Fibroblast of skin of back (primary cell): ENCODE measurements at regions not wholly inside any gene's neighbourhood (a gene's known extent, or its start where the extent isn't known, plus 50 kb on each side); places are given as distances from the start of the nearest gene placed in this dataset.

Source experiments
- DNase-seq: peaks from one replicate; pipeline ENCODE4 v3.0.0-alpha.2; 2013

DNA sequence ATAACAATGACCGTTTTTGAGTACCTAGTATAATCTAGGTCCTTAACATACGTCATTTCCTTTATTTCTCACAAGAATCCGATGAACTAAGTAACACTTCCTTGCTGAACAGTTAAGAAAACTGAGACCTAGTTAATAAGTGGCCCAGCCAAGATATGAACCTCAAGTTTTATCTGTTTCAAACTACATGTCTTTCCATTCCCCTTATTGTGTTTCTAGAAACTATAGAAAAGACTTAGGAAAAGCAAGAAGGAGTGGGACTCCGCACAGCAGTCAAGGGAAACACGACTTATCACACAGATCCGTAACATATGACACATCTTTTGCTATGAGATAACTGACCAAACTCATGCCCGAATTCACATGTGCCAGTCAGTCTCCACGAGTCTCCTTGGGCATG lies 221.2 kb upstream of the ADAMTS9 start:
- DNase-seq = no peak

- no peak for DNase-seq
Measured at GRCh38 chr3:64908251-64908685, 220.5 kb upstream of the ADAMTS9 start.

DNA sequence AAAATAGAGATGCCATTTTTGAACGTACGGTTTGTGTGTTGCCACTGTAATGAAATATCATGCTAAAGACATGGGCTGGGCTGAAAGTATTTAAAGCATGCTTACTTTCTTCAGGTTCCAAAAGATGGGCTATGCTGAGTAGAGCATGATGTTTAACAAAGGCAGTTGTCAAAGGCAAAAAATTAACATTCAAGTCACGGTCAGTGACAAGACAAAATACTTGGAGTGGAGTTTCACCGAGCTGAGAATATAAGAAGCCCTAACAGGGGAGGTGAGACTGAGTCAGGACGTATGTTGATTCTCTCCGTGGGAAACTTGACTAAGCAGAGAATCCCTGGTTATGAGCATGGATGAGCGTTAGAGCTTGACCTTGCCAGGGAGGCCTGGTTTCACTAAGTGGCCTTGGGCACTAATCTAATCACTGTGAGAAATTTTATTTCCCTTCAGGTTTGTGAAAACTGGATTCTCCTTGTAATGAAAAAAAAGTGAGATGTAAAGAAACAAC lies 218.2 kb upstream of the ADAMTS9 start:
- no peak for DNase-seq

GRCh38 chr3:64903006-64903405 lies 215.2 kb upstream of the ADAMTS9 start:
- DNase-seq = peak; percentile 26

DNA sequence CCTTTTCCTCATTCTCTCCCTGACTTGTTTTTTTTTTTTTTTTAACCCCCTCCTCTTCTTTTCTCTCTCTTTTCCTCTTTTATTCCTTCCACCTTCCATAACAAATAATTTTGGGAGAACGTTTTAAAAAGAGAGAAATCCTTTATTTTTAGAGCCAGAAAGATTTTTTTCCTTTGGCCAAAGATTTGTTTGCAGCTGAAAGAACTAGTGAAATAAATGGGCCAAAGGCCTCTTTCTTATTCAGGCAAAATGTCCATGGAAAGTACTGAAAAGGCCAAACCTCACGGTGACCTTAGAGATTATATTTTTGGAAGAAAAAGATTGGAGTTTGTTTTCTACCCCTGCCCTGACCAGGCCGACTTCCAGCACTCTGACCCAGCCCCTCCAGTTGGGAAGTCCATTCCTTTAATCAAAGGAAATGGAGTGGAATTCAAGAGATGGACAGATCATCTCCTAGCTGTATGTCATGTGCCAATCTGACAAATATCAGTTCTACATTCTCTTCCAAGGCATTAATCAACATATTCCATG lies 214.3 kb upstream of the ADAMTS9 start:
- DNase-seq = no peak

- no peak for DNase-seq
Measured at GRCh38 chr3:64901522-64901885, 213.7 kb upstream of the ADAMTS9 start.

DNA sequence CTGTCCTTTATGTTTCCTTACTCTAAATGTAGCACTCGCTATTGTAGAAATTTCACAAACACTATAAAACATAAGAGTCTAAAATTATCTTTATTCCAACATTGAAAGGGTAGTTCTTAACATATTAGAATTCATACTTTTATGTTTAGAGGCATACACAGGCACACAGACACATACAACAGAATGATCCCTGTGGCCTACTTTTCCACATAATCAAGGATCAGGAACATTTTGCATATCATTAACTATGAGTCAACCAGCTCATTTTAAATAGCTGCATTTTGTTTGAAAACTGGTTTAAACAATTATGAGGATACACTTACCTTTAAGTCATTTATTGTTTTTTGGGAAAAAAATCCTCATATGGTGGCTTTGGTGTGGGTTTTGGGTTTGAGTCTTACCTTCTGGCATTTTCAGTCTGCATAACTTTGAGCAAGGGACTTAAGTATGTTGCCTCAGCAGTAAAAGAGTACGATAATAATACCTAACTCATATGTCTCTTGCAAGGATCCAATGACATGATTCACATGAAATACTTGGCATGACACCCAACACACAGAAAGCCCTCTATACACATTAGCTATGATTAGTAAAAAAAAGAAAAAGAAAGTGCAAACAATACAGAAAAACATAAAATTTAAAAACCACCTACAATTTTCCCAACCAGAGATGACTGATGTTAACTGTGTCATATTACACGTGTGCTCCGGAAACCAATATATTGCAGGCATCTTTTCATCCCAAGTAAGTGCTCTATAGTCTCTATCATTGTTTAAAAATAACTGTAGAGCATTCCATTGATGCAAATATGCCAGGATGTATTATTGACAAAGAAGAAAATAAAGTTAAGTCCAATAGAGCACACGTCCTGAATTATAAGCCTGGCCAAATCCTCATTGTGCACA lies 213.1 kb upstream of the ADAMTS9 start:
- DNase-seq = peak; percentile 50

- DNase-seq = no peak
Measured at GRCh38 chr3:64900156-64900555, 212.4 kb upstream of the ADAMTS9 start.

GRCh38 chr3:64898941-64899340 lies 211.1 kb upstream of the ADAMTS9 start:
- DNase-seq = peak; percentile 25

- no peak for DNase-seq
Measured at GRCh38 chr3:64895991-64896895, 208.4 kb upstream of the ADAMTS9 start.

GRCh38 chr3:64895106-64895990 lies 207.5 kb upstream of the ADAMTS9 start:
- DNase-seq = no peak

- no peak for DNase-seq
Measured at GRCh38 chr3:64894006-64894405, 206.2 kb upstream of the ADAMTS9 start.

GRCh38 chr3:64892671-64893309 lies 205.0 kb upstream of the ADAMTS9 start:
- no peak for DNase-seq

DNA sequence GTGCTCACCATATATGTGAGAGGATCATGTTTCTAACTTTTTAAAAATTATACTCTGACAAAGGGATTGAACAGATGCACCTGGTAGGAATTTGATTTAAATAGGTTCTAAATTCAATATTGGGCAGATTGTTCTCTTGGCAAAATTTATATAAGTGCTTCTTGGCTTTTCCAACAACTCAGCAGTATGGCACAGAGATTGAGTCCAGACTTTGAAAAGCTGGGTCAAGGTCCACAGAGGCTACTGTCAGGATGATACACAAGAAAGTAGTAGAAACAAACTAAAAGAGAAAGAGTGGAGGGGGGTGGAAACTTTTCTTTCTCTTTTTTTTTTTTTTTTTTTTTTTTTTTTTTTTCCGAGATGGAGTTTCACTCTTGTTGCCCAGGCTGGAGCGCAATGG lies 203.2 kb upstream of the ADAMTS9 start:
- no peak for DNase-seq

DNA sequence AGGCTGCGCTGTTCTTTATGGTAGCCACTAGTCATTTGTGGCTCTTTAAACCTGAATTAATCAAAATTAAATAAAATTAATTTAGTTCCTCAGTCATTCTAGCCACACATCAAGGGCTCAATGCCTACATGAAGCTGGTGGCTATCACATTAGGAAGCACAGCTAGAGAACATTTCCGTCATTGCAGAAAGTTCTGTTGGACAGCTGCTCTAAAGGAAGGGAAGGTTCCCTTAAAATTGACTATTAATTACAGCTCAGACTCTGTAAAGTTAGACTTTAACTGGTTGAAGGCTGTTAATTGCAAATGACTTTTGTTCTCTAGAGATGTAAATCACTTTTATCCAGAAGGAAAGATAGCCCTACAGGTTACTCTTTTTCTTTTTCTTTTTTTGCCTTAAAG lies 202.7 kb upstream of the ADAMTS9 start:
- DNase-seq = no peak

DNA sequence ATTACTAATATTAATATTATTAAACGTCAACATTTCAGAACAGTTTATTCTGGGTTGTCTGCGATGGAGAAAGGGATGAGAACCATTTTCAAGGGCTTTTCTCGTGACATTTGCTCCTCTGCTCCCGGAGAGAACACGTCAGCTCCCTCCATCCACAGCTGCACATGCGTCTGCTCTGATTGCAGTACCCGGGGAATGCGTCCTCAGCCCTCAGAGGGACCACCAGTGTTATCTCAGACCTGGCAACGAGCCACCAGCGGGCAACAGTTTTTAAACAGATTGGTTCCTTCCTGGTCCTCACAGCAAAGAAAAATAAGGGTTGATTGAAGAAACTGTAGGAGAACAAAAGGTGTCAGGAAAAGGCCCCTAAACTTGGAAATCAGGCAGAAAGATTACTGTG lies 202.2 kb upstream of the ADAMTS9 start:
- no peak for DNase-seq

GRCh38 chr3:64888840-64889392 lies 201.1 kb upstream of the ADAMTS9 start:
- DNase-seq = no peak

GRCh38 chr3:64888165-64888564 lies 200.4 kb upstream of the ADAMTS9 start:
- DNase-seq = no peak

DNA sequence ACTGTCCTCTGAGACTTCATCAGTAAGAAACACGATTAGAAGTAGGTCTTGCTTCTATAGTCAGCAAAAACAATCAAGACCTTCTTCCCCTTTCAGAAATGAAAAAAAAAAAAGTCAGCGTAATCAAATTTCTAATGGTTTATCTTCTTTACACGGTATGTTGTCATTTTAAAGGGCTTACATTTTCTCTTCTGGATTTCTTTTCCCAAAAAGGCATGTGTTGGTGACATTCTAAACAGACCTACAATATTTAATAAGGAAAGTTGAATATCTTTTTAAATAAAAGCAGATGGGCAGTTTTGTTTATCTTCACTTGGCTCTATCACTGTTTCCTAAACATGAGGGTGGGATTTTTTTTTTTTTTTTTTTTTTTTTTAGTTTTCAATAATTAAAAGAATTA lies 197.3 kb upstream of the ADAMTS9 start:
- no peak for DNase-seq

DNA sequence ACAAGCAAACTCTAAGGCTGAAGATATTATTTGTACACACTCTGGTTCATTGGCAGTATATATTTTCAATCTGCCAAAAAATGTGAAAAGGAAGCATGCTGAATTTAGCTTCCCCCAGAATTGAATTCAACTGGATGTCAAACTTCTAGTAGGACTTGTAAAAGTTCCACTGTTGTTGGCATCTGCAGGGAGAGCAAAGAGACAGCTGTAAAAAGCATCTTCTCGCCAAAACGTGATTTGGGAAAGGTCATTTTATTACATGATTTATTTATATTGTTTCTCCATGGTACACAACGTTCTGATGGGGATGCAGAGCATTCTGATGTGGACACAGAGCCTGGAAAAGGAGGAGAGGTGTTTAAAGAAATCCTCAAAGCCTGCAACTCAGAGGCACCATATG lies 196.7 kb upstream of the ADAMTS9 start:
- no peak for DNase-seq

- no peak for DNase-seq
Measured at GRCh38 chr3:64880916-64881315, 193.1 kb upstream of the ADAMTS9 start.
